ENCODE measurements at regions not wholly inside any gene's neighbourhood (a gene's known extent, or its start where the extent isn't known, plus 50 kb on each side); places are given as distances from the start of the nearest gene placed in this dataset.
A peak's percentile ranks its signal among the peaks of the same experiment; 100 is the strongest.
"Not testable (repeated sequence)": the region's sequence is repeated elsewhere in the genome, so short reads cannot be mapped to it uniquely, and the experiment has no call there.

GRCh38 chr14:57150449-57150848 lies 118.3 kb downstream of the EXOC5 start:
- no peak for DNase-seq (ENCODE audit: low spot score)

- DNase-seq (ENCODE audit: low spot score) = no peak
Observed at GRCh38 chr14:57139173-57139572, 129.5 kb downstream of the EXOC5 start.

- DNase-seq (ENCODE audit: low spot score) = no peak
Observed at GRCh38 chr14:57136669-57137328, 131.9 kb downstream of the EXOC5 start.

GRCh38 chr14:57127809-57128208 lies 140.9 kb downstream of the EXOC5 start:
- not testable (repeated sequence) for DNase-seq (ENCODE audit: low spot score)

GRCh38 chr14:57122129-57122528 lies 146.6 kb downstream of the EXOC5 start:
- no peak for DNase-seq (ENCODE audit: low spot score)

GRCh38 chr14:57112072-57112807 lies 156.5 kb downstream of the EXOC5 start:
- not testable (repeated sequence) for DNase-seq (ENCODE audit: low spot score)

- DNase-seq (ENCODE audit: low spot score) = not testable (repeated sequence)
Observed at GRCh38 chr14:57110411-57110810, 158.3 kb downstream of the EXOC5 start.

- no peak for DNase-seq (ENCODE audit: low spot score)
Observed at GRCh38 chr14:57091030-57091608, 177.6 kb downstream of the EXOC5 start.

GRCh38 chr14:57089901-57090300 lies 178.8 kb downstream of the EXOC5 start:
- DNase-seq (ENCODE audit: low spot score) = no peak

GRCh38 chr14:57087841-57088240 lies 180.9 kb downstream of the EXOC5 start:
- no peak for DNase-seq (ENCODE audit: low spot score)

GRCh38 chr14:57086271-57087162 lies 182.2 kb downstream of the EXOC5 start:
- no peak for DNase-seq (ENCODE audit: low spot score)

- DNase-seq (ENCODE audit: low spot score) = no peak
Observed at GRCh38 chr14:57085801-57086200, 182.9 kb downstream of the EXOC5 start.

- DNase-seq (ENCODE audit: low spot score) = no peak
Observed at GRCh38 chr14:57085043-57085442, 183.7 kb downstream of the EXOC5 start.

- no peak for DNase-seq (ENCODE audit: low spot score)
Observed at GRCh38 chr14:57080691-57081090, 188.0 kb downstream of the EXOC5 start.

- no peak for DNase-seq (ENCODE audit: low spot score)
Observed at GRCh38 chr14:57078054-57078453, 190.7 kb downstream of the EXOC5 start.

- DNase-seq (ENCODE audit: low spot score) = no peak
Observed at GRCh38 chr14:57073986-57074385, 194.7 kb downstream of the EXOC5 start.

- DNase-seq (ENCODE audit: low spot score) = no peak
Observed at GRCh38 chr14:57071639-57072038, 197.1 kb downstream of the EXOC5 start.

GRCh38 chr14:57069702-57070101 lies 199.0 kb downstream of the EXOC5 start:
- no peak for DNase-seq (ENCODE audit: low spot score)

- DNase-seq (ENCODE audit: low spot score) = no peak
Observed at GRCh38 chr14:57068511-57068910, 200.2 kb downstream of the EXOC5 start.

- peak; percentile 24 for DNase-seq (ENCODE audit: low spot score)
Observed at GRCh38 chr14:57066887-57067513, 201.7 kb downstream of the EXOC5 start.

- DNase-seq (ENCODE audit: low spot score) = no peak
Observed at GRCh38 chr14:57066463-57066862, 202.2 kb downstream of the EXOC5 start.

Data from putamen (tissue), 1 donor.